GM12874 (cell line): ENCODE measurements at regions not wholly inside any gene's neighbourhood (a gene's known extent, or its start where the extent isn't known, plus 50 kb on each side); places are given as distances from the start of the nearest gene placed in this dataset.

Experiments
- CTCF ChIP-seq: IDR thresholded peaks from 2 replicates; pipeline ENCODE4 v1.5.1; 2011; ENCODE audit warnings: low read depth, mild to moderate bottlenecking, control low read depth, low read length, moderate library complexity; ENCODE audit not compliant: insufficient read depth

- TF ChIP-seq CTCF = no peak
Observed at GRCh38 chr4:38489924-38490639, 173.9 kb upstream of the KLF3 start.

- TF ChIP-seq CTCF = no peak
Observed at GRCh38 chr4:38490753-38491446, 173.1 kb upstream of the KLF3 start.

GRCh38 chr4:38491854-38492478, 172.0 kb upstream of the KLF3 start:
- no peak for TF ChIP-seq CTCF

- no peak for TF ChIP-seq CTCF
Observed at GRCh38 chr4:38493066-38493465, 170.9 kb upstream of the KLF3 start.

- TF ChIP-seq CTCF = no peak
Observed at GRCh38 chr4:38495446-38495845, 168.6 kb upstream of the KLF3 start.

GRCh38 chr4:38497121-38497520, 166.9 kb upstream of the KLF3 start:
- no peak for TF ChIP-seq CTCF

GRCh38 chr4:38499101-38499500, 164.9 kb upstream of the KLF3 start:
- no peak for TF ChIP-seq CTCF
